MCF 10A (cell line): ENCODE measurements at regions not wholly inside any gene's neighbourhood (a gene's known extent, or its start where the extent isn't known, plus 50 kb on each side); places are given as distances from the start of the nearest gene placed in this dataset.

Experiments used
- BruUV-seq: library from RNA; stranded (reverse); fragments of 400-500 nt; replicated peaks from 2 replicates; lab custom pipeline; 2021; lab: Mats Ljungman, UMichigan
- CTCF ChIA-PET: fragments of 300-600 bp; sonication (Branson Sonifier 250); formaldehyde crosslinking; extraction: SDS; loops from one replicate; lab custom pipeline; 2021; ENCODE audit warnings: antibody characterized with exemption, inconsistent platforms; lab: Yijun Ruan, JAX
- POLR2A ChIA-PET: fragments of 300-600, 350-650 bp; sonication (Branson Sonifier 250); formaldehyde crosslinking; extraction: SDS; loops from one replicate; lab custom pipeline; 2020; ENCODE audit warnings: antibody characterized with exemption, inconsistent platforms; lab: Yijun Ruan, JAX
- DNase-seq: peaks from one replicate; pipeline ENCODE4 v3.0.0-alpha.2; 2018; ENCODE audit not compliant: unreplicated experiment
- H3K27ac Mint-ChIP-seq: one replicate; pipeline ENCODE4 v1.8.0; 2022; ENCODE audit warnings: mild to moderate bottlenecking, low read depth, mixed read lengths; ENCODE audit not compliant: unreplicated experiment
- H3K27me3 Mint-ChIP-seq: one replicate; pipeline ENCODE4 v1.8.0; 2022; ENCODE audit warnings: mixed read lengths; ENCODE audit not compliant: insufficient read depth, unreplicated experiment
- H3K36me3 Mint-ChIP-seq: one replicate; pipeline ENCODE4 v1.8.0; 2022; ENCODE audit warnings: mild to moderate bottlenecking, moderate library complexity, mixed read lengths; ENCODE audit not compliant: insufficient read depth, unreplicated experiment
- H3K4me1 Mint-ChIP-seq: one replicate; pipeline ENCODE4 v1.8.0; 2022; ENCODE audit warnings: mixed read lengths; ENCODE audit not compliant: insufficient read depth, unreplicated experiment
- H3K4me3 Mint-ChIP-seq: one replicate; pipeline ENCODE4 v1.8.0; 2022; ENCODE audit warnings: mild to moderate bottlenecking, moderate library complexity, mixed read lengths; ENCODE audit not compliant: unreplicated experiment
- H3K9me3 Mint-ChIP-seq: one replicate; pipeline ENCODE4 v1.8.0; 2022; ENCODE audit warnings: mixed read lengths; ENCODE audit not compliant: unreplicated experiment
- intact Hi-C: fragments of 100-400 bp; cut with micrococcal nuclease; formaldehyde crosslinking; loops from 2 replicates; pipeline ENCODE4 v1.14.1; 2022
- TF ChIP-seq, protein P1 (sequence below): fragments of 200-600 bp; IDR thresholded peaks from one replicate; pipeline ENCODE4 v1.8.0; 2022; ENCODE audit warnings: antibody characterized with exemption, mild to moderate bottlenecking; ENCODE audit not compliant: unreplicated experiment

DNA sequence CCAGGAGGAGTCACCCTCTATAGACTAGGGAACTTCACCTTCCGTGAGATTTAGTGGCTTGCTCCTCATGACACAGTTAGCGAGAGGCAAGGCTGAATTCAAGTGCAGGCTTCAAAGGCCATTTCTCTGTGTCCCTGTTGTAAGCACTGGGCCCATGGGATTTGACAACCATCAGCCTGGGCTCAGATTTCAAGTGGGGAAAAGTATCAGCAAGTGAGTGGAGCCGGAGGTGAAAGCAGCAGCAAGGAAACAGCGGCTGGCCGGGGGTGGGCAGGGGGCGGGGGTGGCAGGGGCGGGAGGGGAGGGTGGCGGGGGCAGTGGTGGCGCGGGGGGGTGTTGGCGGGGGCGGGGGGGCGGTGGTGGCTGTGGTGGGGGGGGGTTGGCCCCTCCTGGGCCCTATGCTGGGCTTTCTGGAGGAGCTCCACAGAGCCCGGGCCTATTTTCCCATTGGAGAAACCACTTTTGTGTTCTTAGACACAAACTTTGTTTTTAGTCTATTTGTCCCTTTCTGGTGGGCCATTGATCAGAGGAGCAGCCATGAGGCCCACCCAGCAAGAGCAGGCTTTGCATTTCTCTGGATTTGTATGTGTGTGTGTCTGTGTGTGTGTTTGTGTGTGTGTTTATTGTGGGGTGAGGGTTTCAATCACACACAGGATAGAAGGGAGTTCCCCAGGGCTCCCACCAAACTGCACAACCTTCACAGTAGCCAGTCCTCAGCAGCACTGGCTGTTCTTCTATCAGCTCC is 165.4 kb upstream of the RAI14 start:
- CTCF ChIA-PET, result interaction anchor here (0.5 to 24.6 kb wide), 3 partner anchors 31 to 409 kb away, joined by 3 to 468 read pairs (median 3); no protein-coding TSS in a partner anchor
- no peaks in the 10 kb centered on the region for H3K27me3 Mint-ChIP-seq
- H3K4me3 Mint-ChIP-seq, result no peak overlapping the region
- peaks cover 29% of the 10 kb centered on the region for H3K4me1 Mint-ChIP-seq
- intact Hi-C loops, result no loop called here
- DNase-seq, result no peak
- H3K27ac Mint-ChIP-seq, result peak overlapping the region; percentile 46
- TF ChIP-seq, protein P1, sequence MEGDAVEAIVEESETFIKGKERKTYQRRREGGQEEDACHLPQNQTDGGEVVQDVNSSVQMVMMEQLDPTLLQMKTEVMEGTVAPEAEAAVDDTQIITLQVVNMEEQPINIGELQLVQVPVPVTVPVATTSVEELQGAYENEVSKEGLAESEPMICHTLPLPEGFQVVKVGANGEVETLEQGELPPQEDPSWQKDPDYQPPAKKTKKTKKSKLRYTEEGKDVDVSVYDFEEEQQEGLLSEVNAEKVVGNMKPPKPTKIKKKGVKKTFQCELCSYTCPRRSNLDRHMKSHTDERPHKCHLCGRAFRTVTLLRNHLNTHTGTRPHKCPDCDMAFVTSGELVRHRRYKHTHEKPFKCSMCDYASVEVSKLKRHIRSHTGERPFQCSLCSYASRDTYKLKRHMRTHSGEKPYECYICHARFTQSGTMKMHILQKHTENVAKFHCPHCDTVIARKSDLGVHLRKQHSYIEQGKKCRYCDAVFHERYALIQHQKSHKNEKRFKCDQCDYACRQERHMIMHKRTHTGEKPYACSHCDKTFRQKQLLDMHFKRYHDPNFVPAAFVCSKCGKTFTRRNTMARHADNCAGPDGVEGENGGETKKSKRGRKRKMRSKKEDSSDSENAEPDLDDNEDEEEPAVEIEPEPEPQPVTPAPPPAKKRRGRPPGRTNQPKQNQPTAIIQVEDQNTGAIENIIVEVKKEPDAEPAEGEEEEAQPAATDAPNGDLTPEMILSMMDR, result no peak
- BruUV-seq, result no TSS peak
- no peaks in the 10 kb centered on the region for H3K9me3 Mint-ChIP-seq
- no peaks in the 10 kb centered on the region for H3K36me3 Mint-ChIP-seq
- POLR2A ChIA-PET, result interaction anchor here (1.5 kb wide), 1 partner anchor 18 kb away, joined by 5 read pairs; no protein-coding TSS in a partner anchor

DNA sequence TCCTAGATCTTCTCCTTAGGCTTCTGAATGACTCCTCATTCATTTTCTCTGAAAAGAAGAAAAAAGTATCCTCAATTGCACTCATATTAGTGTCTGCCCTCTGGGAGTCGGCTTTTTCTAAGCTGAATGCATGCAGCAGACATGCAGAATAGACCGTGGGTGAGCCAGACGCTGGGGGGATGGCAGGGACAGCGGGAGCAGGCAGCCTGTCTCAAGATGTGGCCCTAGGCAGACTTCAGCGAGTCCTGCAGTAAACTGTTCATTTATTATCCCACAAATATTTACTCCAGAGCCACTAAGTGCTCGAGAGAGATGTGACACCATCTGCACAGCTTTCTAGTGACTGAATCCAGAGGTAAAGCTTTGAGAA is 164.9 kb upstream of the RAI14 start:
- no peak for DNase-seq
- Mint-ChIP-seq H3K36me3 (no peaks in the 10 kb centered on the region), H3K4me3 (no peak overlapping the region), H3K4me1 (peaks cover 26% of the 10 kb centered on the region), H3K9me3 (no peaks in the 10 kb centered on the region), H3K27me3 (no peaks in the 10 kb centered on the region), H3K27ac (peak overlapping the region; percentile 46)
- POLR2A ChIA-PET, result interaction anchor here (1.5 kb wide), 1 partner anchor 18 kb away, joined by 5 read pairs; no protein-coding TSS in a partner anchor
- intact Hi-C loops, result no loop called here
- BruUV-seq, result no TSS peak
- TF ChIP-seq, protein P1, result no peak
- CTCF ChIA-PET, result interaction anchor here (0.5 to 24.6 kb wide), 4 partner anchors 31 to 409 kb away, joined by 3 to 468 read pairs (median 3); no protein-coding TSS in a partner anchor

DNA sequence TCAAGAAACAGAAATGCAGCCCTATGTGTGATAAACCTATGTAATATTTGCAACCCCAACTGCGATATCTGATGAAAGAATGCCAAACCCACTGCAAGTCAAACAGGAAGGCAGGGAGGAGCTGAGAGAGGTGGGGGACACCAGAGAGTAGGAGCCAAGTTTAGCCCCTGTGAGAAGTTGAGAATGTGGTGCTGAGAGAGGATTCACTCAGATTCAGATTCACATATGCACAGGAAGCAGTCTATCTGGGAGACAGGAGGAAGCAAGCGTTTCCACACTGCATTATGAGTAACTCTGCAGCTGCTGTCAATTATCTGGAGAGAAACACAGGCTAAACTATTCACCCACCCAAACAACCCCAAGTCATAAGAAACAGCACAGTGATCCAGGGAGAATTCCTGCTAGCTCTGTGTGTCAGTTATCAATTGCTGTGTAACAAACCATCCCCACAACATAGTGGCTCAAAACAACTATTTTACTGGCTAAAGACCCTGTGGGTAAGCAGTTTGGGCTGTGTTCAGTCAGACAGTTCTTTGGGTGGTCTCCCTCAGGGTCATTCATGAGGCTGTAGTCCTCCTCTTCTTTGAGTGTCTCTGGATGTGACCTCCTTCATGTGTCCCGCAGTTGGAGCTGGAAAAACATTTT is 161.9 kb upstream of the RAI14 start:
- POLR2A ChIA-PET, result no interaction called here
- H3K27me3 Mint-ChIP-seq, result no peaks in the 10 kb centered on the region
- peaks cover 10% of the 10 kb centered on the region for H3K4me1 Mint-ChIP-seq
- H3K9me3 Mint-ChIP-seq, result no peaks in the 10 kb centered on the region
- BruUV-seq, result no TSS peak
- intact Hi-C loops, result no loop called here
- H3K4me3 Mint-ChIP-seq, result no peak overlapping the region
- no peak overlapping the region for H3K27ac Mint-ChIP-seq
- DNase-seq, result no peak
- CTCF ChIA-PET, result interaction anchor here (1.2 to 24.6 kb wide), 3 partner anchors 8 to 406 kb away, joined by 3 to 468 read pairs (median 11); no protein-coding TSS in a partner anchor
- H3K36me3 Mint-ChIP-seq, result no peaks in the 10 kb centered on the region
- TF ChIP-seq, protein P1, result no peak

DNA sequence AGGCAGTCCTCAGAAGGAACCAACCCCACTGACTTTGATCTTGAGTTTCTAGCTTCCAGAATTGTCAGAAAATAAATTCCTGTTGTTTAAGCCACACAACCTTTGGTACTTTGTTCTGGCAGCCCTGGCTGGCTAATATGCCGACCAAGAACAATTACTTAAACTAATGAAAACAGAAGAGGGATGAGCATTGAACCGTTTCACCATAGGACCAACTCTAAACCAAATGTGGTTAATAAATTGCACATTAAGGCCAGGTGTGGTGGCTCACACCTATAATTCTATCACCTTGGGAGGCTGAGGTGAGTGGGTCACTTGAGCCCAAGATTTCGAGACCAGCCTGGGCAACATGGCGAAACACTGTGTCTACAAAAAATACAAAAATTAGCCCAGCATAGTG is 160.9 kb upstream of the RAI14 start:
- Mint-ChIP-seq H3K9me3 (no peaks in the 10 kb centered on the region), H3K4me3 (no peak overlapping the region), H3K27me3 (no peaks in the 10 kb centered on the region), H3K4me1 (peaks cover 14% of the 10 kb centered on the region), H3K27ac (no peak overlapping the region), H3K36me3 (no peaks in the 10 kb centered on the region)
- TF ChIP-seq, protein P1, result no peak
- CTCF ChIA-PET, result interaction anchor here (1.7 to 24.6 kb wide), 2 partner anchors 9 to 405 kb away, joined by 11 to 468 read pairs; no protein-coding TSS in a partner anchor
- BruUV-seq, result no TSS peak
- POLR2A ChIA-PET, result no interaction called here
- DNase-seq, result no peak
- intact Hi-C loops, result no loop called here
